ENCODE measurements at regions not wholly inside any gene's neighbourhood (a gene's known extent, or its start where the extent isn't known, plus 50 kb on each side); places are given as distances from the start of the nearest gene placed in this dataset.

- no peak overlapping the region for H3K4me3 ChIP-seq (replicated peaks in 1 of 4; ENCODE audit: control extremely low read depth in 1 of 4, insufficient read depth in 1 of 4, low read depth in 3 of 4, low read length in 4 of 4)
- no peak overlapping the region for H3K27ac ChIP-seq (ENCODE audit: insufficient read depth, low read length)
- H3K4me2 ChIP-seq (ENCODE audit: extremely low read depth, insufficient read depth, low read length), result no peak overlapping the region
- no peak overlapping the region for H3K9ac ChIP-seq (ENCODE audit: insufficient read depth, low read length)
- H3K79me2 ChIP-seq (ENCODE audit: control insufficient read depth, insufficient read depth, low read length), result no peaks in the 10 kb centered on the region
- H3K27me3 ChIP-seq (ENCODE audit: control insufficient read depth, insufficient read depth, low read length), result no peaks in the 10 kb centered on the region
- H3K9me3 ChIP-seq (ENCODE audit: control insufficient read depth, insufficient read depth, low read depth, low read length), result no peaks in the 10 kb centered on the region
- DNase-seq (ENCODE audit: low read depth in 2 of 2), result no peak
- TF ChIP-seq CTCF (conservative IDR thresholded peaks at IDR 0.05 in 1 of 2, IDR thresholded peaks at IDR 0.05 in 1 of 2; ENCODE audit: low read depth in 1 of 2, low read length in 2 of 2), result no peak
- no peak for TF ChIP-seq EZH2 (IDR thresholded peaks at IDR 0.05; ENCODE audit: low read length, missing control alignments)
- no peaks in the 10 kb centered on the region for H3K4me1 ChIP-seq (ENCODE audit: control insufficient read depth, extremely low read depth, insufficient read depth, low read length)
- no peaks in the 10 kb centered on the region for H3K36me3 ChIP-seq (ENCODE audit: control insufficient read depth, insufficient read depth, low read length)
- H2AFZ ChIP-seq (ENCODE audit: low read length), result no peak overlapping the region
- H4K20me1 ChIP-seq (ENCODE audit: control insufficient read depth, extremely low read depth, insufficient read depth, low read length), result peaks cover 1% of the 10 kb centered on the region
These were observed 169.1 kb upstream of the ARHGEF26 start for GRCh38 chr3:153952091-153952490.

- DNase-seq (ENCODE audit: low read depth in 2 of 2), result no peak
- Histone ChIP-seq H3K4me3 (replicated peaks in 1 of 4; ENCODE audit: control extremely low read depth in 1 of 4, insufficient read depth in 1 of 4, low read depth in 3 of 4, low read length in 4 of 4) (no peak overlapping the region), H3K4me2 (ENCODE audit: extremely low read depth, insufficient read depth, low read length) (no peak overlapping the region), H4K20me1 (ENCODE audit: control insufficient read depth, extremely low read depth, insufficient read depth, low read length) (peaks cover 1% of the 10 kb centered on the region), H3K9me3 (ENCODE audit: control insufficient read depth, insufficient read depth, low read depth, low read length) (no peaks in the 10 kb centered on the region), H3K9ac (ENCODE audit: insufficient read depth, low read length) (no peak overlapping the region), H2AFZ (ENCODE audit: low read length) (no peak overlapping the region), H3K36me3 (ENCODE audit: control insufficient read depth, insufficient read depth, low read length) (no peaks in the 10 kb centered on the region), H3K79me2 (ENCODE audit: control insufficient read depth, insufficient read depth, low read length) (no peaks in the 10 kb centered on the region), H3K27ac (ENCODE audit: insufficient read depth, low read length) (no peak overlapping the region), H3K27me3 (ENCODE audit: control insufficient read depth, insufficient read depth, low read length) (no peaks in the 10 kb centered on the region), H3K4me1 (ENCODE audit: control insufficient read depth, extremely low read depth, insufficient read depth, low read length) (no peaks in the 10 kb centered on the region)
- TF ChIP-seq CTCF (conservative IDR thresholded peaks at IDR 0.05 in 1 of 2, IDR thresholded peaks at IDR 0.05 in 1 of 2; ENCODE audit: low read depth in 1 of 2, low read length in 2 of 2) (no peak), EZH2 (IDR thresholded peaks at IDR 0.05; ENCODE audit: low read length, missing control alignments) (no peak)
These were observed 164.6 kb upstream of the ARHGEF26 start for GRCh38 chr3:153956613-153957012.

- Histone ChIP-seq H2AFZ (ENCODE audit: low read length) (no peak overlapping the region), H3K4me1 (ENCODE audit: control insufficient read depth, extremely low read depth, insufficient read depth, low read length) (no peaks in the 10 kb centered on the region), H3K27me3 (ENCODE audit: control insufficient read depth, insufficient read depth, low read length) (no peaks in the 10 kb centered on the region)
These were observed 163.8 kb upstream of the ARHGEF26 start for GRCh38 chr3:153957421-153957820.

More at GRCh38 chr3:153957421-153957820, 163.8 kb upstream of the ARHGEF26 start:
- Histone ChIP-seq H3K79me2 (ENCODE audit: control insufficient read depth, insufficient read depth, low read length) (no peaks in the 10 kb centered on the region), H3K4me2 (ENCODE audit: extremely low read depth, insufficient read depth, low read length) (no peak overlapping the region), H3K36me3 (ENCODE audit: control insufficient read depth, insufficient read depth, low read length) (no peaks in the 10 kb centered on the region), H3K9ac (ENCODE audit: insufficient read depth, low read length) (no peak overlapping the region), H4K20me1 (ENCODE audit: control insufficient read depth, extremely low read depth, insufficient read depth, low read length) (peaks cover 1% of the 10 kb centered on the region), H3K9me3 (ENCODE audit: control insufficient read depth, insufficient read depth, low read depth, low read length) (no peaks in the 10 kb centered on the region), H3K4me3 (replicated peaks in 1 of 4; ENCODE audit: control extremely low read depth in 1 of 4, insufficient read depth in 1 of 4, low read depth in 3 of 4, low read length in 4 of 4) (no peak overlapping the region), H3K27ac (ENCODE audit: insufficient read depth, low read length) (no peak overlapping the region)
- peak in 1 of 2 donors; percentile 15 for DNase-seq (ENCODE audit: low read depth in 2 of 2)
- TF ChIP-seq EZH2 (IDR thresholded peaks at IDR 0.05; ENCODE audit: low read length, missing control alignments) (no peak), CTCF (conservative IDR thresholded peaks at IDR 0.05 in 1 of 2, IDR thresholded peaks at IDR 0.05 in 1 of 2; ENCODE audit: low read depth in 1 of 2, low read length in 2 of 2) (no peak)

All from fibroblast of lung (primary cell).